EH (cell line): ENCODE measurements at regions not wholly inside any gene's neighbourhood (a gene's known extent, or its start where the extent isn't known, plus 50 kb on each side); places are given as distances from the start of the nearest gene placed in this dataset.

Experiments used
- DNase-seq: peaks from one replicate; pipeline ENCODE4 v3.0.0-alpha.2; 2015; ENCODE audit warnings: low read depth

DNA sequence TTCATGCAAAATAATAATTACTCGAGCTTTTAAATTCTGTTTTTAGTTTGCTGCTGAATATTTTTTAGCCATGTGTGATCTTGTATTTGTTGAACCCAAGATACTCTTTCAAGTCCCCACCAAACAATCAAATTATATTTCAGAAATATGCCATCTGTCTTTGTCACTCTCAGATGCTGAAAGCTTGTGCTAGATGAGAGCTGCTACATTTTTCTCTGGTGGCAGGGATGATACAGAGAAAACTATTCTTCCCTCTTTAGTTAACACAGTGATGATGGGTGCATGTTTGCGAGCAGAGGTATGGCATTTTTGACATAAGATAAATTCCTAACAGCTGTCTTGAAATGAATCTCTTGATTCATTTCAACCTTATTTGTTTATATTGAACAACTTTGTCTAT is 100.6 kb upstream of the NPHP3 start:
- no peak for DNase-seq

DNA sequence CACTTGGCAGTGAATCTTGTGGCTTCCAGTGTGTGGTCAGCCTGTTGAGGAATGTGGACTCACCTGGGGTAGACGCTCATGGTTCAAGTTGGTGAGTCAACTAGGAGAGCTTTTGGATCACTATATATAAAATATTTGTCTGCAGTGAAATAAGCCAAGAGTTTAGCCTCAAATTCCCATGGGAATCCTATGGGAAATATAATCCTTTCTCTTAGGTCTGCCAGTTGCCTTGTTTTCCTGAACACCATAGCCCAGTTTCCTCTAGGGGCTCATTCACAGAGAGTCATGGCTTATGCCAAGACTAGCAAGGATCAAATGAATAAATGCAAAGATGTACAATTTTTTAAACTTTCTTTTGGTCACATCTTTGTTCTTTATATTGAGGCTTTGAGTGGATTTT is 100.1 kb upstream of the NPHP3 start:
- no peak for DNase-seq

GRCh38 chr3:132821314-132821713 is 99.1 kb upstream of the NPHP3 start:
- no peak for DNase-seq

GRCh38 chr3:132818251-132818650 is 96.0 kb upstream of the NPHP3 start:
- no peak for DNase-seq

DNA sequence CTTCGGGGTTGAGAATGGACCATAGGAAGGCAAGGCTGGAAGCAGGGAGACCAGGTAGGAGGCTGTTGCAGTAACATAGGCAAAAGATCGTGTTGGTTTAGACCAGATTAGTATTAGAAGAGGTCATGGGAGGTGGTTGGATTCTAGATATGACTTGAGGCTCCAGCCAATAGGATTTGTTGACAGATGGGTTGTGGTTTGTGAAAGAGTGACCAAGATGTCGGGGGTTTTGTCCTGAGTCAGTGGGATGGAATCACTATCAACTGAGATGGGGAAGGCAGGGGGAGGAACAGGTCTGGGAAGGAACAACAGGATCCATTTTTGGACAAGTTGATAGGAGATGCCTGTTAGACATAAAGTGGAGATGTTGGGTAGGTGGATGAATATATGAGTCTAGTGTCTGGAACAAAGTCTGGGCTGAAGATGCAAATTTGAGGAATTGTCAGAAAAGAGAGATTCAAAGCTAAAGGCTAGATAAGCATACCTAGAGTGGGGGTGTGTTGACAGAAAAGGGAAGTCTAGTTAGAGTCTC is 95.5 kb upstream of the NPHP3 start:
- no peak for DNase-seq

DNA sequence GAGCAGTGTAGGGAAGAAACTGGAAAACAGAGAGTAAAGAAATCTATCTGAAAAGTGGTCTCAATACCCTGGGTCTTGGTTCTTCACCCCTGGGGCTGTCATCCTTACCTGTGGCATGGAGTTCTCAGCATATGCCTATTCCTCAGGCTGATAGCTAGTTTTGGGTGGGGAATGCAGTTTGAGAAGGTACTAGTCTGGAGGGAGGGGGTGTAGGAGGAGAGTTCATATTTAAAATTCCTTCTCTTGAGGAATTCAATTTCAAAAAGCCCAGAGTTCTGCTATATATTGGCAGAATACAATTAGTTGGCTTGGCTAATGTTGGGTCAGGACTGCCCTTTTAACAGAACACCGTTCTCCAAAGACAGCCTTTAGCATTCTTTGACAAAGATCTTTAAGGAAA is 82.9 kb upstream of the NPHP3 start:
- no peak for DNase-seq

GRCh38 chr3:132804498-132804897 is 82.3 kb upstream of the NPHP3 start:
- peak; percentile 71 for DNase-seq

DNA sequence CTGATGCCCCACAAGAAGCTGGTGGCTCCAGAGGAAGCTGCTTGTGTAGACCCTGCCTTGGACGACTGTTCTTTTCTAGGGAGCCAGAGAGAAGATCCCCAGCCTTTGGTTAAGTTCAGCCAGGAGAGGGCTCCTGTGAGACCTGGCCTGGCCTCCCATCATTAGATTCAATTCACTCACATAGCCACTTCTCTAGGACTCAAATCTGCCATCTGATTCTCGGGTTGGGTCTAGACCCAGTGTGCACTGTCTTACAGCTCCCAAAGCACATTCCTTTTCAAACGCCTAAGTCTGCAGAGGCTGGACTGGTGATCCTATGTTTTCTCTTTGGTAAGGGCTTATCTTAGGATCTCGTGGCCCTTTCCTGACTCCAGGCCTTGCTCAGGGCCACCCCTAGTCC is 81.7 kb upstream of the NPHP3 start:
- peak; percentile 24 for DNase-seq

DNA sequence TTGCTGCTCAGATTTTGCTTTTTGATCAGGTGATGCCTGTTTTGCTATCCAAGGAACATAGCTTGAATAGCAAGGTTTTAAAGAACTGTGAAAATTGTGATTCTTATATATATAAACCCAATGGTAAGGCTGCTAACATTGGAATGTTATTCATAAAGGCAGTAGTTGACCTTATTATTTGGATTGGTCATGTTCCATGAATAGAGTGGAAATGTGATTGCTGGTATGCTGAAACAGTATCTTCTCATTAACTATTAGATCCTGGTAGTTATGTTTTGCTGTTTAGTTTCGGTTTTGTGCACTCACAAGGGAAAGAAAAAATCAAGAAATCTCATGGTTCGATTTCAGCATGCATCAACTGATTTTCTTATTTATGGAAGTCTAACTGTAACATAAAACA is 78.7 kb upstream of the NPHP3 start:
- DNase-seq, result peak; percentile 44

GRCh38 chr3:132790806-132791205 is 68.6 kb upstream of the NPHP3 start:
- no peak for DNase-seq

- DNase-seq, result no peak
Observed at GRCh38 chr3:132789959-132790358, 67.8 kb upstream of the NPHP3 start.

DNA sequence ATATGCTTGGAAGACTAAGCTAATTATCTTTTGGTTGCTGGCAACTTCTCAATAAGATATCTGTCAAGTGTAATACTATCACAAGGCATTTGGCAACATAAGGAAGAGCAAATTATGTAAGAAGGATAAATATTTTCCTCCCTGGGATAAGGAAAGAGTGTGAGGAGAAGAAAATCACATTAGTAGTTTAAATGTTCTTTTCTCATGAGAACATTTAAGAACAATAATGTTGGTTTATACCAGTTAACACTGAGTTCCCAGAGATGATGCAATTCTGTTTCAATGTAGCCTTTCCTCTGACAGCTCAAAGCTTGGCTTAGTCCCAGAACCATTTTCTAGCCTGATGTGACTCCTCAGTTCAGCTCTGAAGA is 66.1 kb upstream of the NPHP3 start:
- peak; percentile 88 for DNase-seq

DNA sequence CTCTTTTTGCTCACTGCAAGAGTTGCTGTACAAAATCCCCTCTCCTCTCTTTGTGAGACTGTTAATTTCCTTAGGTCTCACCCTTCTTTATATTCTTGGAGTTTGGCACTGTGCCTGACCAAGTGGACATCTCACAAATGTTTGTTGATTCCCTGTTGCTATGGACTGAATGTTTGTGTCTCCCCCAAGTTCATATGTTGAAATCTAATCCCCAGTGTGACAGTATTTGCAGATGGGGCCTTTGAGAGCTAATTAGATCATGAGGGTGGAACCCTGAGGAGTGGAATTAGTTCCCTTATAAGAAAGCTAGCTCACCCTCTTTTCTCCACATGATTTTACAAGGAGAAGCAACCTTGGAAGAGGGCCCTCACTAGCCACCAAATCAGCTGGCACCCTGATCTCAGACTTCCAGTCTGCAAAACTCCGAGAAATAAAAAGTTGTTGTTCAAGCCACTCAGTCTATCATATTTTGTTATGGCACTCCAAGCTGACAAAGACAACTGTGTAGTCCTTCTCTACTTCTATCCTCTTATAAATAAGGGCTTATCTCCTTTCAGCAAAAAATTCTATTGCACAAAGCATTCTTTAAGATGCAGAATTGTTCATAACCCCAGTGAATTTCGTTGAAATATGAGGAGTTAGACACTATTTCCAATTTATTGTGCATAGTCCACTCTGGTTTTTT is 65.5 kb upstream of the NPHP3 start:
- peak; percentile 60 for DNase-seq

DNA sequence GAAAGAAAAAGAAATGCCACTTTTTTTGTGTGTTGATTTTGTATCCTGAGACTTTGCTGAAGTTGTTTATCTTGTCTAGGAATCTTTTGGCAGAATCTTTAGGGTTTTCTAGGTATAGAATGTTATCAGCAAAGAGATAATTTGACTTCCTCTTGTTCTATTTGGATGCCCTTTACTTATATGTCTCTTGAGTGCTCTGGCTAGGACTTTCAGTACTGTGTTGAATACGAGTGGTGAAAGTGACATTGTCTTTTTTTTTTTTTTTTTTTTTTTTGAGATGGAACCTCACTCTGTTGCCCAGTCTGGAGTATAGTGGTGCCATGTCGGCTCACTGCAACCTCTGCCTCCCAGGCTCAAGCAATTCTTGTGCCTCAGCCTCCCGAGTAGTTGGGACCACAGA is 64.7 kb upstream of the NPHP3 start:
- DNase-seq, result no peak

- peak; percentile 89 for DNase-seq
Observed at GRCh38 chr3:132785292-132785691, 63.1 kb upstream of the NPHP3 start.

DNA sequence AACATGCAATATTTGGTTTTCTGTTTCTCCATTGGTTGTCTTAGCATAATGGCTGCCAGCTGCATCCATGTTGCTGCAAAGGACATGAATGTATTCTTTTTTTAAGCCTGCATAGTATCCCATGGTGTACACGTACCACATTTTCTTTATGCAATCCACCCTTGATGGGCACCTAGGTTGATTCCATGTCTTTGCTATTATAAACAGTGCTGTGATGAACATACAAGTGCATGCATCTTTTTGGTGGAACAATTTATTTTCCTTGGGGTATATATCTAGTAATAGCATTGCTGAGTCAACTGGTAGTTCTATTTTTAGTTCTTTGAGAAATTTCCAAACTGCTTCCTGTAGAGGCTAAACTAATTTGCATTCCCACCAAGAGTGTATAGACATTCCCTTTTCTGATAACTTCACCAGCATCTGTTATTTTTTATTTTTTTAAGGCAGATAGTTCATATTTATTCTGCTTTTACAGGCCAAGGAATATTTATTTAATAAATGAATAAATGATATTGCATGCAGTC is 62.4 kb upstream of the NPHP3 start:
- peak; percentile 65 for DNase-seq

DNA sequence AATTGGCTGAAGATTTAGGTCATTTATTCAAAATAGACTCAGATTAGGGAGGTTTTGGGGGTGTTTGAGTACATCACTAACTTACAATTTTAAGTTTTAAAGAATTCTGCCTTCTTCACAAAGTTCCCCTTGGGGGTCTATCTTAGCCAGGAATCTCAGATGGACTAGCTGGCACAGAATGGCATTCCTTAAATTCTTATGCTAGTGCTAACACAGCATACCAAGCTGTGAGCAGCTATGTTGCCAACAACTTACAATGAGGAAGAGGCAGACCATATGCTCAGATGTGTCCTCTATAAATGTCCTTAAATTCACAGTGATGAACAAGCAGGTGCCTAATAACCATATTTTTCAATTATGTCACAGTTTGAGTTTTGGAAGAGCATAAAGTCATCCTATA is 60.9 kb upstream of the NPHP3 start:
- peak; percentile 71 for DNase-seq

DNA sequence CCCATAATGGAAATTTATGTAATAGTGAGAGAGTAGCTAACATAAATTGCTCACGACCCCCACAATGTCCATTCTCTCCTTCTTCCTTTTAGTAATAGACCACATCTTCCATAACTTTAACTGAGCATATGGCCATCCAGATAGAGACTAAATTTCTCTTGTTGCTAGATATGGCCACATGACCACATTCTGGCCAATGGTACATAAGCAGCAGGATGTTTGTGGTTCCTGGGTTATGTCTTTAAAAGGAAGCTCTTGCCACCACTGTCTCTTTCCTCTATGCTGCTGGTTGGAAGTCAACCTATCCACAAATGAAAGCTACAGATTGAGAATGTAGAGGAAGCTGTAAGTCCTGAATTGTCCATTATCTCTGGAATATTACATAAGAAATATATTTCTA is 59.7 kb upstream of the NPHP3 start:
- DNase-seq, result no peak

DNA sequence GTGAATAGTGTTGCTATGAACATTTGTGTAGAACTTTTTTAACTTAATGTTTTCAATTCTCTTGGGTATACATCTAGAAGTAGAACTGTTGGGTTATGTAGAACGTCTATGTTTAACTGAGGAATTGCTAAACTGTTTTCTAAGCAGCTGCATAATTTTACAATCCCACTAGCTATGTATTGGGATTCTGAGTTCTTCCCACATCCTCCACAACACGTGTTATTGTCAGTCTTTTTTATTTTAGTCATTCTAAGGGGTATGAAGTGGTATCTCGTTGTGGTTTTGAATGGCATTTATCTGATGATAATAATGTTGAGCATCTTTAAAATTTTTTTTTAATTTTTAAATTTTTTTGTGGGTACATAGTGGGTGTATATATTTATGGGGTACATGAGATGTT is 55.0 kb upstream of the NPHP3 start:
- no peak for DNase-seq

- DNase-seq, result peak; percentile 22
Observed at GRCh38 chr3:132773071-132773619, 50.9 kb upstream of the NPHP3 start.

DNA sequence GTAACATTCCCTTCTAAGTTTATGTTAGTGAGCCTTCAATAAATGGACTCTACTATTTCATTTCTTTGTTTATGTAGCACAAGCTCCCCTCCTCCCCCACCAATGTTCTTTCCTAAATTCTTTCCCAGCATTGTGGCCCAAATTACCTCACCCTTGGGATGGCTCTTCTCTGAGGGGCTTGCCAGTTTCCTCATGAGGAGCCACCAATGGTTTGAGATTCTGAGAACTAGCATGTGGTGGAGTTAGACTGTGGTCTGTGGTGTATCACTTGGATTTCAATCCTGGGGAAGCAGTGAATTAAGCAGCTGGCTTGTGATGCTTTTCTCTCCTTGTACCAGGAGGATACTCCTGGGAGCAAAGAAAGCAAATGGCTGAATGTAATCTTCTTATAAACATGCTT is 50.0 kb upstream of the NPHP3 start:
- no peak for DNase-seq
